Muscle of leg (tissue), 3 donors: ENCODE measurements at regions not wholly inside any gene's neighbourhood (a gene's known extent, or its start where the extent isn't known, plus 50 kb on each side); places are given as distances from the start of the nearest gene placed in this dataset.

Experiments
- DNase-seq: peaks from one replicate; pipeline ENCODE4 v3.0.0; 2013
- H3K27ac ChIP-seq: one replicate; pipeline ENCODE4 v1.5.1; 2013; ENCODE audit warnings: mild to moderate bottlenecking, low read length, control low read depth
- H3K27me3 ChIP-seq: one replicate; pipeline ENCODE4 v1.6.1; 2013; ENCODE audit warnings: low read length; ENCODE audit not compliant: control insufficient read depth, insufficient read depth
- H3K36me3 ChIP-seq: one replicate; pipeline ENCODE4 v1.6.1; 2013; ENCODE audit warnings: low read length; ENCODE audit not compliant: control insufficient read depth, insufficient read depth
- H3K4me1 ChIP-seq: one replicate; pipeline ENCODE4 v1.6.1; 2013; ENCODE audit warnings: low read length; ENCODE audit not compliant: control insufficient read depth, insufficient read depth
- H3K4me3 ChIP-seq: one replicate; pipeline ENCODE4 v1.5.1; 2013; ENCODE audit warnings: low read length, control low read depth
- H3K9me3 ChIP-seq: replicated peaks from 2 replicates; pipeline ENCODE4 v1.6.1; 2013; ENCODE audit warnings: low read depth, low read length; ENCODE audit not compliant: control insufficient read depth
- WGBS: methylation state at CpG from one replicate; pipeline ENCODE4 v1.1.5; 2013; ENCODE audit warnings: missing lambda C conversion rate; ENCODE audit not compliant: insufficient coverage; 5-methylcytosine and 5-hydroxymethylcytosine counted together

DNA sequence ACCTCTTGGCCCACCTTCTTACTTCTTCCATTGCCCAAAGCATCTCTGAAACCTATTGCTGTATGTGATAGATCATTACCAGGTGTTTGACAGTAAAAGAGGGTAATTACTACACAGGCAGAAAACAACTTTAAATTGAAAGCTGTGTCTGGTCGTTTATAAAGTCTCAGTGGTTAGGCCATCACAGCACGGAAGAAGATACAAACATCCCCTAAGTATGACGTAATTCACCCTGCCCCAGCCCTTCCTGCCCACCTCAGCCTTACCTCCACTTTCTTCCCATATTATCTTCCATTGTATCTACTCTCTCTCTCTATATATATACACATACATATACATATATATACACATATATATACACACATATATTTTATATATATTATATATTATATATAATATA is 805.8 kb upstream of the PABPC4L start:
- Histone ChIP-seq H3K9me3 (no peaks in the 10 kb centered on the region), H3K27me3 (no peaks in the 10 kb centered on the region), H3K27ac (no peak overlapping the region), H3K4me3 (no peak overlapping the region), H3K36me3 (no peaks in the 10 kb centered on the region), H3K4me1 (no peaks in the 10 kb centered on the region)
- no CpG with 5 or more reads among the region's 3 CpGs for WGBS
- no peak for DNase-seq

DNA sequence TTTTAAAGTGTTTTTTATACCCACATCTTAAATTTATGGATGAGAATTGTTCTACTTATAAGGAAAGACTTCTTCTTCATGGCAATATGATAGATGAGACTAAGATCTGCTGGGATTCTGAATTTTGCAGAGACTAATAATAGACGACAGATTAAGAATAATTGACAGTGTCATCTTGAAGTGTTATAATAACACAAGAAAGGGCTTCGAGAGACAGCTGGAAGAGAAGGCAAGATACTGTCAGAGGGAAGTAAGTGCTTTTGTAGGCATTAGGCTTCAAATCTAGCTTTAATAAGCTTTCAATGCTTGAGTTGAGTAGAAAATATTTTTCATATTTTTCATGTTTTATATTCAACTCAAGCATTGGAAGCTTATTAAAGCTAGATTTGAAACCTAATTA is 797.6 kb upstream of the PABPC4L start:
- Histone ChIP-seq H3K9me3 (no peaks in the 10 kb centered on the region), H3K36me3 (no peaks in the 10 kb centered on the region), H3K27ac (no peak overlapping the region), H3K4me1 (no peaks in the 10 kb centered on the region), H3K4me3 (no peak overlapping the region), H3K27me3 (no peaks in the 10 kb centered on the region)
- no CpG with 5 or more reads among the region's 2 CpGs for WGBS
- DNase-seq, result no peak

- peaks cover 5% of the 10 kb centered on the region for H3K9me3 ChIP-seq
- H3K4me1 ChIP-seq, result no peaks in the 10 kb centered on the region
- WGBS, result 78% methylated on average over 3 of the region's 3 CpGs
- H3K27me3 ChIP-seq, result no peaks in the 10 kb centered on the region
- no peaks in the 10 kb centered on the region for H3K36me3 ChIP-seq
- DNase-seq, result no peak
- H3K4me3 ChIP-seq, result no peak overlapping the region
- no peak overlapping the region for H3K27ac ChIP-seq
Measured at GRCh38 chr4:134961963-134962362, 760.4 kb upstream of the PABPC4L start.

- WGBS, result no CpG with 5 or more reads among the region's 1 CpG
- Histone ChIP-seq H3K27me3 (no peaks in the 10 kb centered on the region), H3K9me3 (no peaks in the 10 kb centered on the region), H3K4me1 (no peaks in the 10 kb centered on the region), H3K4me3 (no peak overlapping the region), H3K36me3 (no peaks in the 10 kb centered on the region), H3K27ac (no peak overlapping the region)
- no peak for DNase-seq
Measured at GRCh38 chr4:134958862-134959261, 757.3 kb upstream of the PABPC4L start.

DNA sequence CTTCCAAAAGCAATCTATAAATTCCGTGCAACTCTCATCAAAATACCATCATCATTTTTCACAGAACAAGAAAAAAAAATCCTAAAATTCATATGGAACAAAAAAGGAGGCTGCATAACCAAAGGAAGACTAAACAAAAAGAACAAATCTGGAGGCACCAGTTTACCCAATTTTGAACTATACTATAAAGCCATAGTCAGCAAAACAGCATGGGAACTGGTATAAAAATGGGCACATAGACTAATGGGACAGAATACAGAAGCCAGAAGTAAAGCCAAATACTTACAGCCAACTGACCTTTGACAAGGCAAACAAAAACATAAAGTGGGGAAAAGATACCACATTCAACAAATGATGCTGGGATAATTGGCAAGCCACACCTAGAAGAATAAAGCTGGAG is 753.5 kb upstream of the PABPC4L start:
- Histone ChIP-seq H3K27ac (no peak overlapping the region), H3K4me3 (no peak overlapping the region), H3K4me1 (no peaks in the 10 kb centered on the region), H3K9me3 (no peaks in the 10 kb centered on the region), H3K27me3 (no peaks in the 10 kb centered on the region), H3K36me3 (no peaks in the 10 kb centered on the region)
- no CpG with 5 or more reads among the region's 1 CpG for WGBS
- no peak for DNase-seq

DNA sequence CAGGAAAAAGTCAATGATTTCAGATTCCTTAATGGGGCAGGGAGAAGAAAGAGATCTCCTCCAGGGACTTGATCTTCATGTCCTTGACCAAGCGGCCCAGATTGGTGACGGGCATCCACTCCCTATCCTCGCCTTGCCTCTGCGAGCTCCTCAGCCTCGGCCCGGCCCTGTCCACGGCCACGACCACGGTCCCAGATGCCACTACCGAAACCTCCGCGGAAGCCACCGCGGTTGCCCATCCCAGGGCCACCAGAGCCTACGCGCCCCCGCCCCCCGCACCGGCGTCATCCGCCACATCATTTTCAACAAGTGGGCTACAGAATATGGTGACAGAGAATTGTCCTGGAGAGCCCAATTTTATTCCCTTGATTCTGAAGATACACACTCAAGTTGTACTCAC is 751.2 kb upstream of the PABPC4L start:
- WGBS, result 95% methylated on average over 21 of the region's 21 CpGs

DNA sequence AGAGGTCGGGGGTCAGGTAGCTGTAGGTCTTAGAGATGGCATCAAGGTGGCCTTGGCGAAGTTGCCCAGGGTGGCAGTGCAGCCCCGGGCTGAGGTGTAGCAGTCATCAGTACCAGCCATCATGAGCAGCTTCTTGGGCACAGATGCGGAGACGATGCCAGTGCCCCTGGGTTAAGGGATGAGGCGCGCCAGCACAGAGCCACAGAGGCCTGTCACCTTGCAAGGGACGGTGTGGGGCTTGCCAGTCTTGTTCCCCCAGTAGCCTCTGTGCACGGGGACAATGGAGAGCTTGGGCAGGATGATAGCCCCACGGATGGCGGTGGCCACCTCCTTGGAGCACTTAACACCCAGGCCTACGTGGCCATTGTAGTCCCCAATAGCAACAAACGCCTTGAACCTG is 750.7 kb upstream of the PABPC4L start:
- DNase-seq, result no peak
- Histone ChIP-seq H3K36me3 (no peaks in the 10 kb centered on the region), H3K27me3 (no peaks in the 10 kb centered on the region), H3K9me3 (no peaks in the 10 kb centered on the region), H3K27ac (no peak overlapping the region), H3K4me3 (no peak overlapping the region), H3K4me1 (no peaks in the 10 kb centered on the region)
- WGBS, result 91% methylated on average over 12 of the region's 13 CpGs

More for the DNA sequence above, 751.2 kb upstream of the PABPC4L start:
- no peaks in the 10 kb centered on the region for H3K9me3 ChIP-seq
- no peak for DNase-seq
- H3K27ac ChIP-seq, result no peak overlapping the region
- H3K4me1 ChIP-seq, result no peaks in the 10 kb centered on the region
- no peaks in the 10 kb centered on the region for H3K36me3 ChIP-seq
- no peak overlapping the region for H3K4me3 ChIP-seq
- no peaks in the 10 kb centered on the region for H3K27me3 ChIP-seq

DNA sequence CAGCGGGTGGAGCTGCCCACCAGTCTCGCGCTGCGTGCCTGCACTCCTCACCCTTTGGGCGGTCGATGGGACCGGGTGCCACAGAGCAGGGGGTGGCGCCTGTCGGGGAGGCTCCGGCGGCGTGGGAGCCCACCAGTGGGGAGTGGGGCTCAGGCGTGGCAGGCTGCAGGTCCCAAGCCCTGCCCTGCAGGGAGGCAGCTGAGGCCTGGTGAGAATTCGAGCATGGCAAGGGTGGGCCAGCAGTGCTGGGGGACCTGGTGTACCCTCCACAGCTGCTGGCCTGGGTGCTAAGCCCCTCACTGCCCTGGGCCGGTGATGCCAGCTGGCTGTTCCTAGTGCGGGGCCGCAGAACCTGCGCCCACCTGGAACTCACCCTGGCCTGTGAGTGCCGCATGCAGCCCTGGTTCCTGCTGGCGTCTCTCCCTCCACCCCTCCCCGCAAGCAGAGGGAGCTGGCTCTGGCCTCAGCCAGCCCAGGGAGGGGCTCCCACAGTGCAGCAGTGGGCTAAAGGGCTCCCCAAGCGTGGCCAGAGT is 746.6 kb upstream of the PABPC4L start:
- no peak for DNase-seq
- Histone ChIP-seq H3K27ac (no peak overlapping the region), H3K9me3 (no peaks in the 10 kb centered on the region), H3K27me3 (no peaks in the 10 kb centered on the region), H3K4me3 (no peak overlapping the region), H3K4me1 (no peaks in the 10 kb centered on the region), H3K36me3 (no peaks in the 10 kb centered on the region)
- 94% methylated on average over 19 of the region's 22 CpGs for WGBS

DNA sequence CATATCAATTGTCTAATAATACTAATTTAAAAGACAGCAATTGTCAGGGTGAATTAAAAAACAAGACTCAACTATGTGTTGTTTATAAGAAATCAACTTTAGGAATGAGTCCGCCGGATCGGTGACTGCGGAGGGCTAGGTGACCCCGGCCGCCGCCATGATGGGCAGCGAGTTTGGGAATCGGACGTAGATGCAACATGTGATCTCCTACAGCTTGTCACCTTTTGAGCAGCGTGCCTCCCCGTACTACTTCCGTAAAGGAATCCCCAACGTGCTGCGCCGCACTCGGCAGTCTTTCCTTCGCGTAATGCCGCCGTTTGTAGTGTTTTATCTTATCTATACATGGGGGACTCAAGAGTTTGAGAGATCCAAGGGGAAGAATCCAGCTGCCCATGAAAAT is 742.5 kb upstream of the PABPC4L start:
- 97% methylated on average over 21 of the region's 21 CpGs for WGBS

DNA sequence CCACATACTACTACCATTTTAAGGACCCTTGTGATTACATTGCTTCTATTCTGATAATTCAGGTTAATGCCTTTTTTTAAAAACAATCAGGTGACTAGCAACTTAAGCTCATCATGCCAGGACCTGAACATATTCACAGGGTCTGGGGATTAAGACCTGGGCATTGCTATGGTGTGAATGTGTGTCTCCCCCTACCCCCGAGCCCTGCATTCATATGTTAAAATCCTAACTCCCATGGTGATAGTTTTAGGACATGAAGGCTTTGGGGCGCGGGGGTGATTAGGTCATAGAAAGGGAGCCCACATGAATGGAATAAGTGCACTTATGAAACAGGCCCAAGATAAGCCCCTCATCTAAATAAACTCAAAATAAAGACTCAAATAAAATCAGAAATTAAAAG is 734.4 kb upstream of the PABPC4L start:
- H3K27ac ChIP-seq, result no peak overlapping the region
- no peak for DNase-seq
- no CpG with 5 or more reads among the region's 3 CpGs for WGBS
- H3K4me1 ChIP-seq, result no peaks in the 10 kb centered on the region
- no peaks in the 10 kb centered on the region for H3K36me3 ChIP-seq
- no peak overlapping the region for H3K4me3 ChIP-seq
- H3K9me3 ChIP-seq, result no peaks in the 10 kb centered on the region
- no peaks in the 10 kb centered on the region for H3K27me3 ChIP-seq

More for the DNA sequence above, 742.5 kb upstream of the PABPC4L start:
- DNase-seq, result no peak
- H3K4me3 ChIP-seq, result no peak overlapping the region
- H3K36me3 ChIP-seq, result no peaks in the 10 kb centered on the region
- no peaks in the 10 kb centered on the region for H3K27me3 ChIP-seq
- H3K4me1 ChIP-seq, result no peaks in the 10 kb centered on the region
- no peak overlapping the region for H3K27ac ChIP-seq
- H3K9me3 ChIP-seq, result no peaks in the 10 kb centered on the region

DNA sequence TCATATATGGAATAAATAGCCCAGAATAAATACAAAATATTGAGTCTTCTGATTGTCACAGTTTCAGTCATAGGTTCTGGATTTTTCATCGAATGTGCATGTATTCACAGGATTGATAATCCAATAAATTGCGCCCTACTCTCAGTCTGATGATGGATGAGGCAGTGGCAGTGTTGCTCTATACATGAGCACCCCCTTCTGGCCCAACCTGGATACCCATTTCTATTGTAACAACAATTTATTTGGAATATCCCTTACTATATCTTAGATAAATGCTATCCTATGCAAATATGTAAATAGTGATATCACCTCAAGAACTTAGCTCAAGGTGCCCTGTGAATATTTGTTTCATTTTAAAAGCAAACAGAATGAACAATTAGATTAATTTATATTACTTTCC is 733.7 kb upstream of the PABPC4L start:
- Histone ChIP-seq H3K27me3 (no peaks in the 10 kb centered on the region), H3K27ac (no peak overlapping the region), H3K36me3 (no peaks in the 10 kb centered on the region), H3K4me1 (no peaks in the 10 kb centered on the region), H3K4me3 (no peak overlapping the region), H3K9me3 (no peaks in the 10 kb centered on the region)
- whole genome bisulfite sequencing, result no CpG with 5 or more reads among the region's 2 CpGs
- no peak for DNase-seq
